NCI-H1694 (cell line): ENCODE measurements at regions not wholly inside any gene's neighbourhood (a gene's known extent, or its start where the extent isn't known, plus 50 kb on each side); places are given as distances from the start of the nearest gene placed in this dataset.

ENCODE experiments used
- DNase-seq: peaks from one replicate; lab custom pipeline; 2025; lab: John Stamatoyannopoulos, UW

GRCh38 chr13:22505489-22505888 lies 675.3 kb upstream of the SGCG start:
- no peak for DNase-seq

- DNase-seq: no peak
Measured at GRCh38 chr13:22506096-22506691, 674.6 kb upstream of the SGCG start.

DNA sequence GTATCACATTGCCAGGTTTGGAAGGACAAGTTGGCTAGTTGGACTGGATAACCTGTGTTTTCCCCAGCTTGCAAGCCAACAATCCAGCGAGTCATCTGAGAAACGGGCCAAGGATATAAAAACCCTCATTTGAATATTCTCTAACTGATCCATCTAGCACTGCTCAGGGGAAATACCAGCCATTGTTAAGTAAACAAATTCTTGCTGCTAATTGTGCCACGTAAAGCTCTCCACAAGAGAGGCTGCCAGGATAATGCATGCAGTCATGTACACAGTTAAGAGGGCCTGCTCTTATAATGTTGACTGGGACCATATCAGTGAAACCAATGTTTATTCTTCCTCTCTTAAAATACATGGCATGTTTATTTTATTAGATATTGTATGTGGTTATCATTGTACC lies 663.2 kb upstream of the SGCG start:
- DNase-seq: no peak

- no peak for DNase-seq
Measured at GRCh38 chr13:22536851-22537250, 643.9 kb upstream of the SGCG start.

- DNase-seq: no peak
Measured at GRCh38 chr13:22538400-22538799, 642.4 kb upstream of the SGCG start.

GRCh38 chr13:22549126-22549525 lies 631.7 kb upstream of the SGCG start:
- DNase-seq: no peak

GRCh38 chr13:22561581-22561980 lies 619.2 kb upstream of the SGCG start:
- no peak for DNase-seq

- no peak for DNase-seq
Measured at GRCh38 chr13:22562116-22562515, 618.7 kb upstream of the SGCG start.

DNA sequence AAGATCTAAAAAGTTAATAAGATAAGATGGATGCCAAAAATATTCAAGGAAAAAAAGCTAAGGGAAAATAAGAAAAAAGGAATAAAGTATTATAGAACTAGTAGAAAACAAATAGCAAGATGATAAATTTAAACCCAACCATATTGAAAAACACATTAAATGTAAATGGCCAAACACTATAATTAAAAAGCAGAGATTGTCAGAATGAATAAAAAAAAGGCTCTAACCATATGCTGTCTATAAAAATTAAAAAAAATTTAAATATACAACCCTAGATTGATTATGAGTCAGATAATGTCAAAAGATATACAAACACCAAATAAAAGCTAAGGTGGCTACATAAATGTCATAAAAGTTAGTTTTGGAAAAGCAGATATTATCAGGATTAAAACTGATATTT lies 617.5 kb upstream of the SGCG start:
- no peak for DNase-seq

DNA sequence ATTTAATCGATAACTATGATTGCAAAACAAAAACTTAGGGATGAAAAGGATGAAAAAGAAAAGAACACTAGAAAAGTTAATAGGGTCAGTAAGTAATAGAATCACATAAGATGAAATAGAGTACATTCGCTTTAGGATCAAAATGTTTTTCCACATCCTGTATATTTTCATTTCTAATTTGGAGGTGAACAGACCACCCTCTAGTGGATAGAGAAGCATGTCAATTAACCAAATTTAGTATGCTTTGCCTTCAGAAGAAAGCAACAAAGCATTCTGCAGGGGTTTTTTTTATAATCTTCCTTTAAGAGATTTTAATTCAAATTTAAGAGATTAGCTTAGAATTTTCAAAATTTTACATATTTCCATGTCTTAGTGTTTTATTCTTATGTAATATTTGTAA lies 611.0 kb upstream of the SGCG start:
- DNase-seq: no peak

GRCh38 chr13:22589880-22590279 lies 590.9 kb upstream of the SGCG start:
- DNase-seq: no peak

GRCh38 chr13:22592515-22592914 lies 588.3 kb upstream of the SGCG start:
- no peak for DNase-seq

DNA sequence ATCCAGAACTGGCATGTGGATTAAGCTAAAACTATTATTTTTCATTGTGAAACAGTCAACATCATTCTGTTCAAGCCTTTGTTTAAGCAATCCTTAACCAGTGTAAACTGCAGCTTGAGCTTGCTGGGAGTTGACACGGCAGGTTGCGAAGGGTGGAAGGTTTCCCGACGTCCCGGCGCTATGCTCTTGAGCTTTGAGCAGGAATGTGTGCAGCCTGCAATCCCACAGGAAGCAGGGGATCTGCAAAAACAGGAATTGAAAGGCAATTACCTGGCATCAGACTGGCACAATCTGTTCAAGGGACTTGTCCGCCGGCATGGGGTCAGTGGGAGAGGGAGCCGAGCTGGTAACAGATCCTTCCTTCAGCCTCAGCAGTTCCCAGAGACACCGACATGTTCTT lies 586.7 kb upstream of the SGCG start:
- DNase-seq: no peak

- no peak for DNase-seq
Measured at GRCh38 chr13:22596171-22596863, 584.5 kb upstream of the SGCG start.

DNA sequence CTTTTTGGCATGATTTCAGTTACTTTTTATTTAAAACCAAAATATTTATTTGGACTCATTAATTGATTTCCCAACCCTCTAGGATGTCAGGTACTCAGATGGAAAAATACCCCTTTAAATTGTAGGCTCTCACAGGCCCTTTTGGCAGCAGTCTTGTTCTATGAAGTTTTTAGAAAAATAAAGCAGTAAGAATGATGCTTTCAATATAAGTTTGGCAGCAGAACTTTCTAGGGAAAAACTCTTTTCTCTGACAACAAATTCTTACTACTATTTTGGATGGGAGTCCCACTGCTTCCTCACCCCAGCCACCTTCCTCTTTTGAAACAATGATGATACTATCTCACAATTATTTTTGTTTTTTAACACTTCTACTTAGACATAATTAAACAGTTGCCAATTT lies 581.6 kb upstream of the SGCG start:
- DNase-seq: no peak

- DNase-seq: no peak
Measured at GRCh38 chr13:22618002-22618401, 562.8 kb upstream of the SGCG start.

GRCh38 chr13:22625691-22626090 lies 555.1 kb upstream of the SGCG start:
- DNase-seq: no peak

GRCh38 chr13:22629374-22629773 lies 551.4 kb upstream of the SGCG start:
- no peak for DNase-seq

- no peak for DNase-seq
Measured at GRCh38 chr13:22642088-22642487, 538.7 kb upstream of the SGCG start.

- DNase-seq: no peak
Measured at GRCh38 chr13:22644941-22645340, 535.8 kb upstream of the SGCG start.

DNA sequence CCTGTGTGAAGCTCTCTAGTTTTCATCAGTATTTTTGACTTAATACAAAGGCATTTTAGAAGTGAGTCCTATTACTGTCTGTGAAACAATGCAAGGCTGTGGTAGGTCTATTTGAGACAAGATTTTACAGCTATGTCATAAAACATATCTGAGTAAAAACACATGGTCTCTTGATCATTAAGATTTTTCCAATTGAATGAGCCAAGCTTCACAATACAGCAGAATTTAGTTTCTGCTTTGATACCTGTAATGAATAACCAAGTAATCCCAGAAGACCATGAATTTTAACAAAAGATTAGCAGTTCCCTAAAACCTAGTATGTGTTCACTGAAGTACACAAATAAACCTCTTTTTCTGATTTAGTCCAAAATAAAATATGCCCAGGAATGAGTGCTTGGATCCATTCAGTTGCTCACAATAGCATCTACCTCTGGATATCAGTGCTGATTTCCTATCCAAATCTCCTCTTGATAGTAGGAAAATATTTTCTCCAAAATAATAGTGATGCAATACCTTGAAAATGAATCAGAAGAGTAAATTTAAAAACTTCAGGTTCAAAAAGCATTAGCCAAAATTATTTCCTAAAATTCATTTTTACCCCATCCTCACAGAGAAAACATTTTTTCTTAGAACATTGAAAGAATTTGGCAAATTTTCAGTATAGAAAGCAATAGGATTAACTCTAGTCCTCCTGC lies 533.5 kb upstream of the SGCG start:
- no peak for DNase-seq

DNA sequence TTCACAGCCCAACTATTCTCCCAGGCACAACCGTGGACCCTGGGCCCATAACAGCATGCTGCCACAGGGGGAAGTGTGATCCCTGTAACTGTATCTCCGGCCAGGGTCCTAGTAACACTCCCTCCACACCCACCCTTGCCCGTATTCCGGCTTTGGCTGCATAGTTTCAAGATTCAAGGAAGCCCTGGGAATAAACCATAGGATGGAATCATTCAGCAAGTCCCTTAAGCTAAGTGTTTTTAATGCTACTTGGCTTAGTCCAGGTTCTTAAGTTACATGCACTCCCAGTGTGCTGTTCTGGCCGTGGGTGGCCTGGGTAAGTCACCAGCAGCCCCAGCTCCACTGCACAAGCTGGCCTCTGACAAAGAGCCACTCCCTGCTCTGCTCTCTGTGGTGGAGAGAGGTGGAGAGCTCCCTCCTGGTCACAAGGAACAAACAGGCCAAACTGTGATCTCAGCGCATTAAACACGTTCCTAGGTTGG lies 532.4 kb upstream of the SGCG start:
- no peak for DNase-seq

DNA sequence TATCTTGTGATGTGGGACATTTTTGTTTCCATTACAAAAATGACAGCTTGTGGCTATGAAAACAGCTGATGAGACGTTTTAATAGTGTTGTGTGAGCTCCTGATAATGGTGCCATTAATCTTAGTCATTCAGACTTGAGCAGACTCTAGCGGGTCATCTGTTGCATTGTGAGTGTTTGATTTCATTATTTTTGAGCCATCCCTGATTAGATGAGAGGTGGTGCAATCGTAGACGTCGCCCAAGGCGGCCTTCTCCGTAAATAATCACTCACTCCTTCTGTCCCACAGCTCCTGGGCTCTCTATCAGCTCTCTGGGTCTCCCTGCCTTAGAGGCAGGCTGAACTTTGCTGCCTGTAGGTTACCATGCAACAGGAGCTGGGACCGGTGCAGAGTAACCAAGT lies 528.0 kb upstream of the SGCG start:
- no peak for DNase-seq
